Amniotic epithelial cell (primary cell): ENCODE measurements at regions not wholly inside any gene's neighbourhood (a gene's known extent, or its start where the extent isn't known, plus 50 kb on each side); places are given as distances from the start of the nearest gene placed in this dataset.
"Not testable (repeated sequence)": the region's sequence is repeated elsewhere in the genome, so short reads cannot be mapped to it uniquely, and the experiment has no call there.

Source experiments
- DNase-seq: peaks from one replicate; pipeline ENCODE4 v3.0.0-alpha.2; 2010; ENCODE audit warnings: low read depth

DNA sequence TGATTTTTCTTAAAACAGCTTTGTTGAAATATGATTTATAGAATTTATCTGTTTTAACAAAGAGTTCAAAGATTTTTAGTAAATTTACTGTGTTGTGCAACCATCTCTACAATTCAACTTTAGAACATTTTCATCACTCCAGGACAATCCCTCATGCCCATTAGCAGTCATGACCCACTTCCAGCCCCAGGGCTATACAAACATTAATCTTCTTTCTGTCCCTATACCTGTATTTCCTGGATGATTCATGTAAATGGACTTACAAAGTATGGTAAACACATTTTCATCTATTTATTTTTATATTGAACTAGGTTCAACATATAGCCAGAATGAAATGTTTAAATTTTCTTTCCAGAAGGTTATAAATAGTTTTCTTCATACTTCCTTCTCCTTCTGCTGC, 127.8 kb upstream of the CCDC180 start:
- DNase-seq: no peak

DNA sequence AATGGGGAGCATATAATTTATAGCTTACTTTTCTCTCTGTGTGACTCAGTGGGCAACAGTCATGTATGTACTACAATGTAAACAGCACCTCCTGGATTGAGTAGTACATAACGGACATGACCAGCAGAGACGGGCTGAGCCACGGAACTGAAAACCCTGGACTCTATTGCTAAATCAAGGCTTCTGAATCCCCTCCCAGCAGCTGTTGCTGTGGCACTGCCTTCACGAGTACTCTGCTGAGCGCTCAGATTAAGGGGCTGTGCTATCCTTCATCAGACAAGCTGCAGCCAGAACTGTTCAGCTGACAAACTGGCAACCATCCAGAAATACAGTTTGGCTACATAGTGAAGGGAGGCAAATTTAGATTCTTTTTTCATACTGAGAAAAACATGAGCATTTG, 131.3 kb upstream of the CCDC180 start:
- DNase-seq: peak; percentile 2

DNA sequence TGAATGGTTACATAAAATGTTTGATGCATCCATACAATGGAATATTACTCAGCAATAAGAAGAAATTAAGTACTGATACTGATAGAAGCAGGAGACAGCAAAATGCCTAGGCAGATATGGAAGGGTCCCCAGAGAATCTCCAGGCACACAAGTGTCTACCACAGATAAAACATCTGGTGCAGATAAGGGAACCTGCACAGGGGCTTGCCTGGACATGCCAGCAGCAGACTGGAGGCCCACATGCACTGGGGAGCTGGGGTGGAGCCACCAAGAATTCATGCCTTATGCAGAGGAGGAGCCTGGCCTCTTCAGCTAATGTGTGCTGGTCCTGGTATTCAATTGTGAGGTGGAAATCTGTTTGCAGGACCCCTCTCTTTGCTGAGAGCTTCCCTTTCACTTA, 129.2 kb upstream of the CTSV start:
- DNase-seq: not testable (repeated sequence)

DNA sequence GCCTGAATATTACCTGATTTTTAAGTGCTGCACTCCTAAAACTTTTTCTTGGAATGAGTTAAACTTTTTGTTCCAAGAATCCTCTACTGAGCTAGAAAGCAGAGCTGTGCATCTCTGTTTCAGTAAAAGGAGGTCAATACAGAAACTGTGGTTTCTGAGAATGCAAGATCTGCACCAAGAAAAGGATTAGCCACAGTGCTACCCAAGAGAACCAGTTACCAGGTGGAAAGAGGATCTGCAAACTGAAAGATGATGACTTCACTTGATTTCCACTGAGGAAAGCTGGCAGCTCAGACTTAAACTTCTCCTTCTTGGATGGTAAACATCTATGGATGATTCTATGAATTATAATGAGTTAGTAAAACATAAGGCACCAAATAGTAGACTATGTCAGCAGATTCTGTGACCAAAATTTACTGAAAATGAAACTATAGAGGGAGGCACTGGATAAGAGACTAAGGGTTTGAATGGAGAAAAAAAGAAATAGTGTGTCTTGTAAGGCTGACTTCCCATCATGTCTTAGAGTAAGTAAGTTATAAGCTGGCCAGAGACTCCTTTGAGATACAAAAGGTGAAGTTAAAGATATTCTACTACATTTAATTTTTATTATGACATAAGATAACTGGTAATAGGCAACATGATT, 127.7 kb upstream of the CTSV start:
- DNase-seq: not testable (repeated sequence)

DNA sequence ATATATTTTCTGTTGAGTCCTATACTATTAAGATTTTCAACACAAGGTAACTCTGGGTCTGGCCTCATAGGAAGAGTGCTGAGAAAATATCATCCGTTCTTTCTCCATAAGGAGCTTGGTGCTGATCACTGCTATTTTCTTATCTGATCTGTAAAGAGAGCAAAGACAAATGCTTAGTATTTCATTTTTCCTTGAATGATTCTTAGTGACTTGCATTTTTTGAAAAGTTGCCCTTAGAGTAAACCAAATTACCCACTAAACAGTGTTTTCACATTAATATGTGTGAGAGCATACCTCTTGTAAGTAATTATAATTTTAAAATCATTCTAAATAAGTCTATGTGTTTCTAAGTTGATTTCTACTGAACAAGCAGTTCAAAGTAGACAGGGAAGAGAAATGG, 121.3 kb upstream of the CTSV start:
- no peak for DNase-seq

DNA sequence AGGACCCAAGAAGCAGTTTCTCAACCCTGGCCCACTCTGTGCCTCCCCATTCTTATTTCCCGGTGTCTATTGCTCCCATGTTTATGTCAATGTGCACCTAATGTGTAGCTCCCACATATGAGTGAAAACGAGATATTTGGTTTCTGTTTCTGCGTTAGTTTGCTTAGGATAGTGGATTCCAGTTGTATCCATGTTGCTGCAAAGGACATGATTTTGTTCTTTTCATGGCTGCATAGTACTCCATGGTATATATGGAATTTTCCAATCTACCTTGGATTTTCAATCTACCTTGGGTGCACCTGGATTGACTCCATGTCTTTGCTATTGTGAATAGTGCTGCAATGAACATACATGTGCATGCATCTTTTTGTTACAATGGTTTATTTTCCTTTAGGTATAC, 119.8 kb upstream of the CTSV start:
- DNase-seq: not testable (repeated sequence)

DNA sequence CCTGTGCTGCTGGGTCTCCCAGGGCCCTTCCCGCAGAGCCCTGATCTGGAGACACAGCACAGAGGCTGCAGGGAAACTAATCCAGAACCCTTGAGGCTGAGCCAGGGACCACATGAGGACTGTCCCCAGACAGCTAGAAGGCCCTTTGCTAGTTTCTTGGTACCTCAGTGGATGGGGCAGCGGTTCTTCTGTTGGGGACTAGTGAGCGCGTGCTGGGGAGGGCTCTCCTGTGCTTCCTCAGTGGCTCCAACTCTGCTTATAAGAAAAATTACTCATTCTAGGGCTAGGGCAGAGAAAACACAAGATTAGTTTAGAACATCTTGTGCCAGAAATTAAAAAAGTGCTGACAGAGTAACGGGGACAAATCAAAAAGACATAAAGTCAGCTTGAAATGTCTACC, 116.5 kb upstream of the CTSV start:
- not testable (repeated sequence) for DNase-seq

DNA sequence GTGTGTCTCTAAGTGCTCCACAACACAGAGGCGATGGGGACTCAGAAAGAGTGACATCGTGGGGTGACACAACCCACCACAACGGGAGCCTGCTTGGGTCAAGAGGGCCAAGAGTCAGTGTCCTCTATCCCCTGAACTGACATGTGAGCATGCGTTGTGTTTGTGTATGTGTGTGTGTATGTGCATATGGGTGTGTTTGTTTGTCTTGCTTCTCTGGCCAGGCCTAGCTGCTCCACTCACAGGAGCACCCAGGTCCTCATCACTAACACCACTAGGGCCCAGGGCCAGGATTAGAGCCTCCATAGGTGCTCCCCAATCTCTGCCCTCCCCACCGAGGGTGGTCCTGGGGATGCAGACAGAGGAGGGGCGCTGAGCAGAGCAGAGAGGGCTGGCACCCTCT, 115.0 kb upstream of the CTSV start:
- no peak for DNase-seq

DNA sequence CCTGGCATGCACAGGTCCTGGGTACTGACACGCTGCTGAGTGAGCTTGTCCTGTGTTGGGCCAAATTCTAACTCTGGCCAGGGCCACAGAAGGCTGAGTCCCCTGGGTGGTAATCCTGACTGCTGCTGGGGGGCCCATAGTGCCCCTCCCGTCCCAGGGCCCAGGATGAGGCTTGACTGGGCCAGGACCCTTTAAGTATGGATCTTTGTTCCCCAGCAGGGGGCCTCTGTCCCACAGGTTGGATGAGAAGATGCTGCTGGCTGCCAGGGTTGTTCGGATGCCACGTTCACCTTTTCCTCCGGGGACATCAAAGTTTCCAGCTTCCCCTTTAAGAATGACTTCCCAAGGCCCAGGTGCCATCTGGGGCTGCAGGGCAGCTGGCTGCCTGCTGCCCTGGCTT, 114.2 kb upstream of the CTSV start:
- not testable (repeated sequence) for DNase-seq

DNA sequence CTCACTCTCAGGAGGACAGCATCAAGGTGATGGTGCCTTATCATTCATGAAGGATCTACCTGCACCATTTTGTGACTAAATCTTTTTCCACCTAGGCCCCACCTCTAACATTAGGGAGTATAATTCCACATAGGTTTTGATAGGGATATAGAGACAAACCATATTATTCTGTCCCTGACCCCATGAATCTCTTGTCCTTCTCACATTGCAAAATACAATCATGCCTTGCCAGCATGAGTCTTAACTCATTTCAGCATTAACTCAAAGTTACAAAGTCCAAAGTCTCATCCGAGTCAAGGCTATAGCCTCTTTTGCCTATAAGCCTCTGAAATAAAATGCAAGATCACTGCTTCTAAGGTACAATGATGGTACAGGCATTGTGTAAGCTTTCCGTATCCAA, 111.5 kb upstream of the CTSV start:
- not testable (repeated sequence) for DNase-seq

DNA sequence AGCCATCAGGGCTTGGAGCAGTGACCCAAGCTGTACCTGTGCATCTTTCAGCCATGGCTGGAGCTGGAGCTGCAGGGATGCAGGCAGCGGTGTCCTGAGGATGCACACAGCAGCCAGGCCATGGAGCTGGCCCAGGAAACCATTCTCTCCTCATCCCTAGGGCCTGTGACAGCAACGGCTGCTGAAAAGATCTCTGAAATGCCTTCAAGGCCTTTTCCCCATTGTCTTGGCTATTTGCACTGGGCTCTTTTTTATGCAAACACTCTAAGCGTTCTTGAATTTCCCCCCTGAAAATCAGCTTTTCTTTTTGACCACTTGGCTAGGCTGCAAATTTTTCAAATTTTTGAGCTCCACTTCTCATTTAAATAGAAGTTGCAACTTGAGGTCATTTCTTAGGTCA, 109.5 kb upstream of the CTSV start:
- not testable (repeated sequence) for DNase-seq

DNA sequence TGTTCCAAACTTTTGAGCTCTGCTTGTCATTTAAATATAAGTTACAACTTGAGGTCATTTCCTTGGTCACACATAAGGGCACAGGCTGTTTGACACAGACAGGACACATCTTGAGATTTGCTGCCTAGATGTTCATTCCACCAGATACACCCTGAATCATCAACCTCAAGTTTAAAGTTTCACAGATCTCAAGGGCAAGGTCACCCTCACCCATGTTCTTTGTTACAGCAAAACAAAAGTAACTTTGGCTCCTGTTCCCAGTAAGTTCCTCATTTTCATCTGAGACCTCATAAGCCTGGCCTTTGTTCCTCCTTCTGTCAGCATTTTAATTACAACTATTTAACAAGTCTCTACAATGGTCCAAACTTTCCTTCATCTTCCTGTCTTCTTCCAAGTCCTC, 106.7 kb upstream of the CTSV start:
- DNase-seq: not testable (repeated sequence)

DNA sequence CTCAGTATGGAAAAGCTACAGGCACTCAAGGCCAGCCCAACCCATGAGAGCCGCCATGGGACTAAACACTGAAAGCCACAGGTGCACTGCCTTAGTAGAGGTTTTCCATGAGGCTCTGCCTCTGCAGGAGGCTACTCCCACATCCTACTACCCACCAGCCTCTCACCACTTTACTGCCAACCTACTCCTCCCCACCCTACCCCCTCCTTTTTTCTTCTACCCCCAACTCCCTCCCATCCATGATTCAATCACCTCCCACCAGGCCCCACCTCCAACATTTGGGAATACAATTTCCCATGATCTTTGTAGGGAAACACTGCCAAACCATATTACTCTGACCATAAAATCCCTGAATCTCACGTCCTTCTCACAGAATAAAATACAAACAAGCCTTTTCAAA, 101.6 kb upstream of the CTSV start:
- no peak for DNase-seq

DNA sequence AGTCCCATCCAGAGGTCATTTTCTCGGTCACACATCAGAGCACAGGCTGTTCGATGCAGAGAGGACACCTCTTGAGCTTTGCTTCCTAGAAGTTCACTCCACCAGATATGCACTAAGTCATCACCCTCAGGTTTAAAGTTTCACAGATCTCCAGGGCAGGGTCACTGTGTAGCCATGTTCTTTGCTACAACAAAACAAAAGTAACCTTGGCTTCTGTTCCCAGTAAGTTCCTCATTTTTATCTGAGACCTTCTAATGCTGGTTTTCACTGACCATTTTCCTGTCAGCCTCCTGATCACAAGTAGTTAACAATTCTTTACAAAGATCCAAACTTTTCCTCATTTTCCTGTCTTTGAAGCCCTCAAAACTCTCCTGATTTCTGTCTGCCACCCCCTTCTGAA, 97.5 kb upstream of the CTSV start:
- DNase-seq: no peak

DNA sequence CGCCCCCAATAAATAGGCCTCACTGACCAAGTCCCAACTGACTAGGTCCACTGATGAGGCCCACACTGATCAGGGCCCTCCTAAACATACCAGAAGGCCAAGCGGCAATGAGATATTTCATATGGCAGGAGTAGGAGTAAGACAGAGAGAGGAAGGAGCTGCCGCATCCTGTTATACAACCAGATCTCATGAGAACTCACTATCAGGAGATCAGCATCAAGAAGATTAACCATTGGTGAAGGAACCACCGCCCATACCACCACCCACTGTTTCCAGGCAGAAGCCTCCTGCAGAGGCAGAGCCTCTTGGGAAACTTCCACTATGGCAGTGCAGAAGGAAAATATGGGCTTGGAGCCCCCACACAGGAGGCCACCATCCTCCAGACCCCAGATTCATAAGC, 95.0 kb upstream of the CTSV start:
- not testable (repeated sequence) for DNase-seq

DNA sequence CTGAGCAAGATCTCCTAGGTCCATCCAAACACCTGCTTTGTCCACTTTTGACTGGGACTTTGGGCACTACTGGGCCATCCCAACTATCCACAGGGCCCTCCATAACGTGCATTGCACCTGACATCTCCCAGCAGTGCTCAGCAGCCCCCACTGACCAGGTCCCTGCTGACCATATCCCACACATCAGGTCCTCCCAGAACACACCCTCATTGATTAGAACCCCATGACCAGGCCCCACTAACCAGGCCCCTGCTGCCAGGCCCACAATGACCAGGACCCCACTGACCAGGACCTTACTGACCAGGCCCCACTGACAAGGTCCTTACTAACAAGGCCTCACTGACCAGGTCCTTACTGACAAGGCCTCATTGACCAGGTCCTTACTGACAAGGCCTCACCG, 93.9 kb upstream of the CTSV start:
- no peak for DNase-seq

DNA sequence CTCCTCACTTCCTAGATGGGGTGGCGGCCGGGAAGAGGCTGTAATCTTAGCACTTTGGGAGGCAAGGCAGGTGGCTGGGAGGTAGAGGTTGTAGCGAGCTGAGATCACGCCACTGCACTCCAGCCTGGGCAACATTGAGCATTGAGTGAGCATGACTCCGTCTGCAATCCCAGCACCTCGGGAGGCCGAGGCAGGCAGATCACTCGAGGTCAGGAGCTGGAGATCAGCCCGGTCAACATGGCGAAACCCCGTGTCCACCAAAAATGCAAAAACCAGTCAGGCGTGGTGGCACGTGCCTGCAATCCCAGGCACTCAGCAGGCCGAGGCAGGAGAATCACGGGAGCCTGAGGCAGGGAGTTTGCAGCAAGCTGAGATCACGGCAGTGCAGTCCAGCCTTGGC, 91.9 kb upstream of the CTSV start:
- not testable (repeated sequence) for DNase-seq

DNA sequence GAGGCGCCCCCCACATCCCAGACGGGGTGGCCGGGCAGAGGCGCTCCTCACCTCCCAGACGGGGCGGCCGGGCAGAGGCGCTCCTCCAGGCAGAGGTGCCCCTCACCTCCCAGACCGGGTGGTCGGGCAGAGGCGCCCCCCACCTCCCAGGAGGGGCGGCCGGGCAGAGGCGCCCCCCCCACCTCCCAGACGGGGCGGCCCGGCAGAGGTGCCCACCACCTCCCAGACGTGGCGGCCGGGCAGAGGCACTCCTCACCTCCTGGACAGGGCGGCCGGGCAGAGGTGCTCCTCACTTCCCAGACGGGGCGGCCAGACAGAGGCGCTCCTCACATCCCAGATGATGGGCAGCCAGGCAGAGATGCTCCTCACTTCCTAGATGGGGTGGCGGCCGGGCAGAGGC, 91.4 kb upstream of the CTSV start:
- not testable (repeated sequence) for DNase-seq

DNA sequence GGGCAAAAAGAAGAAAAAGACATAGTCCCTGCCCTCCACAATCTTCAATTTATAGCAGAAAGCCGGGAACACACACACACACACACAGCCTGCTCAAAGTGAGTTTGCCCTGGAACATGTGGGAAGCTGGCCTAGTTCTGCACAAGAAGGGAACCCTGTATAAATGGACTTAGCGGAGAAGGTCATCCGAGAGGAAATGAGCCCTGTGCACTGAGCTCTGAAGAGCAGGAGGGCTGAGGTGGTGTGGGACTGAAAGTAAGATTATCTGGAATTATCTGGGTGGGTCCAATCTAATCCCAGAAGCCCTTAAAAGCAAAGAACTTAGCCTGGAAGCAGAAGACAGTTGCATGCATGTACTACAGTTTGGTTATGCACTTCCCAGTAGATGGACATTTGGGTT, 90.0 kb upstream of the CTSV start:
- no peak for DNase-seq

DNA sequence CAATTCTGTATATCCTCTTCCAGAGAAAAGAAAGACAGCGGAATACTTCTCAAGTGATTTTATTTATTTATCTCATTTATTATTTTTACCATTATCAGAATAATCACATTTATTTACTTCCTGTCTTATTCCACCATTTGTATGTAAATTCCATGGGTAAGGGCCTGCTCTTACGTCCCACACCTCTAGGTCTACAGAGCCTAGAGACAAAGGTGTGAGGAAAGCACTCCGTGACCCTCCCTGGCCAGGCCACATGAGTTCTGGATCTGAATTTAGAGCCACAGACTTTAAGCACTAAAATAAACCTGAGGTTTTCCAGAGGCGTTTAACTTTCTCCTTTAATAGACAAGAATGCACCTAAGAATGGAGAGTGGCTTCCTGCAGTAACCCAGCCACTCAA, 85.3 kb upstream of the CTSV start:
- DNase-seq: no peak

DNA sequence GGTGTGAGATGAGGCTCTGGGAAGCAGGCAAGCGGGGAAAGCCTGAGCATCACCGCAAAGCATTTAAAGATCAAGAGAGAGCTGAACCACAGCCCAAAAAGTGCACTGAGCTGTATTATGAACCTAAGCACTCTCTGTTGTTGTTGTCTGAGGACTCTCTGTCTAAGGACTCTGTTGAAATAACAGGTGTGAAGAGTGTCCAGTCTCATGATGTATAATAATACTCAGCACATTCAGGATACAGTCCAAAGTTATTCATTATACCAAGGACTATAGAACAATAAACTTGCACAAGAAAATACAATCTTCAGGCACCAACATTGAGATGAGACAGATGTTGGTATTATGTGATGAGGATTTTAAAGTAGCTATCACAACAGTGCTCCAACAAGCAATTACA, 71.8 kb upstream of the CTSV start:
- no peak for DNase-seq

DNA sequence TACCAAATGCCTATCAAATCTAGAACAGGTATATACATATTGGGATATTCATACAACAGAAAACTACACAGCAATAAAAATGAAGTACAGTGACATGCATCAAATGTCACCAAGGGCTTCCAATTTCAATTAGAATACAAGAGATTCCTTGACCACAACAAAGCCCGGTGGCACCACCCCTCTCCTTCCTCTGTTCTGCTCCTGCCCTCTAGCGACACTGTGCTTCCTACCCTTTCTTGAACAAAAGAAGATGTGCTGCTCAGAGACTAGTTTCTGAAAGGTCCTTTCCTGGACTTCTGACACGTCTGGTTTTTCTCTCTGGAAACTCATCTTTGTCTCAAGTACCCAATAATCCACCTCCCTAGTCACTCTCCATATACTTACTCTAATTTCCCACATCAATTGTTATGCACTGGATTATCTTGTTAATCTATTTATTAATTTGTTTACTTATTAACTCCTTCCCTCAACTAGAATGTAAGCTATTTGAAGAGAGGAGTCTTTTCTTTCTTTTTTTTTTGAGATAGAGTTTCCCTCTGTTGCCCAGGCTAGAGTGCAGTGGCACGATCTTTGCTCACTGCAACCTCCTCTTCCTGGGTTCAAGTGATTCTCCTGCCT, 70.4 kb upstream of the CTSV start:
- peak; percentile 29 for DNase-seq

DNA sequence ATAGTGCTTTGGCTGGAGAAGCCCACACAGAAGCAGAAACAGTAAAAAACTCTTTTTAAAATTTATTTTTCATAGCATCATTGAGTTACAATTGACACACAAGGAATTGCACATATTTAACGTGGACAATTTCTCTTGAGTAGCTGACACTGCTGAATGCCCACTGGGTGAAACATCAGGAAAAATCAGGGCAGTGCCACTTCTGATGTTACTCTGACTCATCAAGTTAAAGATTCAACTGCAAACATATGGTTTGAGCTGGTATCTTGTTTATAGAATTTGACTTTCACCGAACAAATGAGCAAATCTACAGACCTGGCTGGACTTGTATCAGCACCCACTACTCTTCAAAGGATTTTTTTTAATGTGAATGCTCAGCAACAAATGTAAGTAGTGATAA, 66.3 kb upstream of the CTSV start:
- DNase-seq: not testable (repeated sequence)
